Limb (tissue), 2 donors: ENCODE measurements at regions not wholly inside any gene's neighbourhood (a gene's known extent, or its start where the extent isn't known, plus 50 kb on each side); places are given as distances from the start of the nearest gene placed in this dataset.
"Not testable (repeated sequence)": the region's sequence is repeated elsewhere in the genome, so short reads cannot be mapped to it uniquely, and the experiment has no call there.

Source experiments
- DNase-seq, 2 donors: peaks; one replicate each; pipeline ENCODE4 v3.0.0-alpha.2; 2016; ENCODE audit errors: extremely low spot score in 2 of 2

- DNase-seq, result no peak
Observed at GRCh38 chr16:87144232-87144631, 173.0 kb downstream of the C16orf95 start.

- no peak for DNase-seq
Observed at GRCh38 chr16:87145181-87146176, 171.7 kb downstream of the C16orf95 start.

DNA sequence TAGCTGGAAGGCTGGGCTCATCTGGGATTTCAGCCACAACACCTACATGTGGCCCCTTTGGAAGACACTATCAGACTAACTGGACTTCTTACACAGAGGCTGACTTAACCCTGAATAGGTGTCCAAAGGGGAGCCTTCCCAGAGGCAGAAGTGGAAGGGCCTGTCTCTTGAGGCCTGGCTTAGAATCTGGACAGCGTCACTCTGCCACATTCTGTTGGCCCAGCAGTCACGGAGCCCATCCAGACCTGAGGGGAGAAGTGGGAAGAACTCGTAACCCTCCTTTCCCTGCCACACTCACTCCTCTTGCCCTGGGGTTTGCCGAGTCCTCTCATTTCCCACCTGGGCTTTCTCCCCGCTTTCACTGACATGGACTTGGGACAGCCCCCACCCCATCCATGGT, 170.5 kb downstream of the C16orf95 start:
- no peak for DNase-seq

DNA sequence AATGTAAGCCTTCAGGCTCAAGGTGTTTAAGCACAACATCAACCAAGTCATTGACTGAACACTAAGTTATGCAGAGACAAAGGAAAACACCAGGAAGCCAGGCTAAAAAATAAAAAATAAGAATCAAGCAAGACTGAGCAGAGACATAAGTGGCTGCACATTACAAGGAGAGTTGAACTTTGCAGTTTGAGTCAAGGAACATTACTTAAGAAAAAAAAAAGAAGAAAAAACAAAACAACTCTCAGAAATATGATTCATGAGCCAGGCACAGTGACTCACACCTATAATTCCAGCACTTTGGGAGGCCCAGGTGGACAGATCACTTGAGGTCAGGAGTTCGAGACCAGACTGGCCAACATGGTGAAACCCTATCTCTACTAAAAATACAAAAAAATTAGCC, 168.1 kb downstream of the C16orf95 start:
- no peak for DNase-seq

GRCh38 chr16:87150262-87150661, 166.9 kb downstream of the C16orf95 start:
- no peak for DNase-seq

DNA sequence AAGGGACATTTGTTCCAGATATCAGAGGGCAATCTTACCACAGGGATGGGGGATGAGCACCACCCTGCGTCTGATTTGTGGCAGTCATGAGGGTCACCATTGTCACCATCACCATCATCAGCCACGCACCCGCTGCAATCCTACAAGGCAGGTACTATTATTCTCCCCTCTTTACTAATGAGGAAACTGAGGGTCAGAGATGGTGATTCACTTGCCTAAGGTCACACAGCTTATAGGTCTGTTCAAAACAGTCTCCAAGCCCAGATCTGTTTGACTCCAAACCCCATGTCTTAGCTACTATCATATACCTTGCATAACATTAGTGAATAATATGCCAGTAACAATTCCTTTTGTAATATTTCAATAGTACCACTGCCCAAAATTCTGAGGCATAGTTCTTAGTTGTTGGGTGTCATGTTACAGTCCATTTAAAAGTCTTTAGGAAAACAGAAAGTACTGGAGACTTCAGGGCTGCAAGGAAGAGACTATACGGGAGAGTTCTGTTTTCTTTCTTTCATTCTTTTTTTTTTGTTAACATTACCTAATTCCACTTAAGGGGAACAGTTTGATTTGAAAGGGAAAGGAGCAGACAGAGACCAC, 166.4 kb downstream of the C16orf95 start:
- DNase-seq, result no peak

DNA sequence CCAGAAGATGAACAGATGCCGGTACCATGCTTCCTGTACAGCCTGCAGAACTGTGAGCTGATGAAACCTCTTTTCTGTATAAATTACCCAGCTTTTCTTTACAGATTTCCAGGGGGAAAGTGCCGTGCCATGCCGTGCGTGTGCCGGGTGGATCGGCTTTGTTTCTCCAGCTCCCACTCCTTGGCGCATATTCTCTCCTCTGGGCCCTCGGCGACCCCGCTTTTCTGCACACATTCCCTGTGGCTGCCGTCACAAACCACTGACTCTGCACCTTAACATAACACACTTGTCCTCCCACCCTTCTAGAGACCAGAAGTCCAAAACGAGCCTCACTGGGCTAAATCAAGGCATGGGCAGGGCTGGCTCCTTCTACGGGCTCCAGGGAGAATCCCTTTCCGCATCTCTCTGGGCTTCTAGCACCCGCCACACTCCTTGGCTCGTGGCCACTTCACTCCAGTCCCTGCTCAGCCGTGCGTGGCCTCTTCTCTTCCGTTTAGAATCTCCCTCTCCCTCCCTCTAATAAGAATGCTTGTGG, 164.9 kb downstream of the C16orf95 start:
- no peak for DNase-seq

DNA sequence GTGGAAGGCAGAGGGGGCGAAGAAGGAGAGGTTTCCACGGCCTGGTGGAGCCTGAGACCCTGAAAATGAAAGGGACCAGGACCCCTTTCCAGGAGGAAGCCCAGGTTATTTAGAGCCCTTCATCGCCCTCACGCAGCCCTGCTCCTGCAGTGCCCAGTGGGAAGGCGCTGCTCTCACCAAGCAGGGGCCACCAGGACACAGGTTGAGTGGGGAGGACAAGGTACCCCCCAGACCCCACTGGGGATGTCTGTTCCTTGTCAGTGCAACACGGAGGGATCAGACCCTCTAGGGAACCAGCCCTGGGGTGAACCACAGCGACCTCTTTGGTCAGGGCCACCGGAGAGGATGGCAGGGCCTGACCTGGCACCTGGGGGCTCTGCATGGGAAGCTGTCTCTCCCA, 163.9 kb downstream of the C16orf95 start:
- DNase-seq, result no peak

DNA sequence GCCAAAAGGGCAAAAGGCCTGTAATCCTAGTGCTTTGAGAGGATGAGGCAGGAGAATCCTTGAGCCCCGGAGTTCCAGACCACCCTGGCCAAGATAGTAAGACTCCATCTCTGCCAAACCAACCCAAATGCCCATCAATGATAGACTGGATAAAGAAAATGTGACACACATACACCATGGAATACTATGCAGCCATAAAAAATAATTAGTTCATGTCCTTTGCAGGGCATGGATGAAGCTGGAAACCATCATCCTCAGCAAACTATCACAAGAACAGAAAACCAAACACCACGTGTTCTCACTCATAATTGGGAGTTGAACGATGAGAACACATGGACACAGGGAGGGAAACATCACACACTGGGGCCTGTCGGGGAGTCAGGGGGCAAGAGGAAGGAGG, 161.9 kb downstream of the C16orf95 start:
- not testable (repeated sequence) for DNase-seq

- no peak for DNase-seq
Observed at GRCh38 chr16:87156195-87156594, 161.0 kb downstream of the C16orf95 start.

DNA sequence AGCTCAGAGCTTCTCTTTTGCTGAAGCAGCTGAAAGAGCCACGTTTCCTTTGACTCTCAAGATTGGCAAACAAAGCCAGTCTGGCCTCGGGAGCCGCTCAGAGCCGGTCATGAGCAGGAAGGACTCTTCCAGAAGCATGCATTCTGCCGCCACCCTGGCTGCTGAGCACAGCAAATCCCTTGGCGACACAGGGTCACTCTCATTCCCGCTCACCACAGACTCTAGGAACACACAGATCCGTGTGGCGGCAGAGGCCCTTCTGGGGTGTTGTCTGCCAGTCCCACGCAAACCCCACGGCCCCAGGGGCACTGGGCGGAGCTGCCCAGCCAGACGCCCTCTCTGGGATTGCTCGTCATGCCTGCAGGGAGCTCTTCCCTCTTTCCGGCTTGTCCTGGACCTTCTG, 157.0 kb downstream of the C16orf95 start:
- DNase-seq, result no peak

GRCh38 chr16:87160701-87161337, 156.4 kb downstream of the C16orf95 start:
- DNase-seq, result no peak

- not testable (repeated sequence) for DNase-seq
Observed at GRCh38 chr16:87161410-87161809, 155.8 kb downstream of the C16orf95 start.

GRCh38 chr16:87161822-87162676, 155.1 kb downstream of the C16orf95 start:
- DNase-seq, result no peak

GRCh38 chr16:87162799-87163198, 154.4 kb downstream of the C16orf95 start:
- DNase-seq, result not testable (repeated sequence)

DNA sequence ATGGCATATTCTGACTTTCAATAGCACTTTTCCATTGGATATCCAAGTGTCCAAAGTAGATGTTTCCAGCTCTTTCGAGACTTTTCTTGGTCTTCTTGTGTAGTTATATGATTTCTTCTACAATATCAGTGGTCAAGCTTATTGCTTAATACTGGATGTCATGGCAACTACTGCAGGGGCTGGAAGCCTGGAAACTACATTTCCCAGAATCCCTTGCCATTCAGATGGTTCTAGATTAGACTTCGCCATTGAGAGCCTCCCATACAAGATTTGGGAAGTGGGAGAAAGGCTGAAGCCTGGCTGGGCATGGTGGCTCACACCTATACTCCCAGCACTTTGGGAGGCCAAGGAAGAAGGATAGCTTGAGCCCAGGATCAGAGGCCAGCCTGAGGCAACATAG, 153.6 kb downstream of the C16orf95 start:
- DNase-seq, result no peak

GRCh38 chr16:87165151-87165550, 152.0 kb downstream of the C16orf95 start:
- no peak for DNase-seq

- DNase-seq, result no peak
Observed at GRCh38 chr16:87165885-87166284, 151.3 kb downstream of the C16orf95 start.

DNA sequence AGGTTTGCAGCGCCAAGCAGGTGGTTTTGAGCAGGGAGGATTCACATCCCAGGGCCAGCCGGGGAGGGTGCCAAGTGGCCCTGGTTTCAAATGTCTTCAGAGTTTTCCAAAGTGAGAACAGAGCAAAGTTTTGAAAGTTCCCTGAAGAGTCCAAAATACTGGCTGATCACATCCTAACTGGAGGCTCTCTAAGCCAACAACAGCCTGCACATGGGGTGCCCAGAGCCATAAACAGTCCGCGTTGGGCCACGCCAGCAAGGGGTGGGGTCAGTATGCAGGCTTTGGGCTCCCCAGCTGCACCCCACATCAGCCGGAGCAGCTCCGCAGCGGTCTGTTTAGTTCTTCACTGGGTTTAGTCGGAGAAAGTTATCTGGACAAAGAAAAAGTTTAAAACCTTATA, 150.9 kb downstream of the C16orf95 start:
- DNase-seq, result no peak

DNA sequence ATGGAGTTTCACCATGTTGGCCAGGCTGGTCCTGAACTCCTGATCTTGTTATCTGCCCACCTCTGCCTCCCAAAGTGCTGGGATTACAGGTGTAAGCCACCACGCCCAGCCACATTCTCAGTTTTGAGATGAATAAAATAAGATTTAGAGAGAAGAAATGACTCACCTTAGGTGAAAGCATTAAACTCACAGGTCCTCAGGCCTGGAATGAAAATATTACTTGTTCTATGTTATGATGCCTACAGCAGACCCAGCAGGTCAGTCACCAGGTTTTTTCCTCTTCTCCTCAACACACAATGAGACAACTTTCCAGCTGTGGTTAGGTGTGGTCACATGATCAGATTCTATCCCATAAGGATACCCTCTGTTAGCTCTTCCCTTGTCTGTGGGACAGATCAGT, 150.3 kb downstream of the C16orf95 start:
- no peak for DNase-seq

DNA sequence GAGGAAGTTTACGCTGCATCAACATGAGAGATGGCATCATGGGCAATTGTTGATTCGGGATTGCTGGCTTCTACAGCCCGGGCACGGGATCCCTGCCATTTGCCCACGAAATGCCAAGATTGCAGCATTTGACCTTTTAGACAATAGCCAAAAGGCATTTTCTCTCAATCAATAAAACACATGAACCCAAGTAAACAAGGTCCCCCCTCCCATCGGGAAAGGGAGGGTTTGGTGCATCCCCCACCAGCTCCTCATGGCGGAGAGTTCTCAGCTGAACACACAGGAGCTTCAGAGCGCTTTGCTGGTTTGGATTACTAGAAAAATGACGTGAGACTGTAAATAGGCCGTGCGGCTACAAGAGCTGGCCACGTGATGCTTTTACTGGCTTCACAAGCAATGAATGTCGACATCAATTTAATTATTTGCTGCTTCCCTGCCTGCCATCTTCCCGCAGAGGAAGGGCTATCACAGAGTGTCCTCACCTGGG, 147.6 kb downstream of the C16orf95 start:
- no peak for DNase-seq
